Activated T-helper 17 cell treated with anti-CD3 and anti-CD28 coated beads, Interleukin-2, amount 50 U/mL, for 72 hours (primary cell): ENCODE measurements at regions not wholly inside any gene's neighbourhood (a gene's known extent, or its start where the extent isn't known, plus 50 kb on each side); places are given as distances from the start of the nearest gene placed in this dataset.

ENCODE experiments used
- ATAC-seq: fragments of 150-1000 bp; cut with Tn5 transposase; replicated peaks from 2 replicates; pipeline ENCODE4 v1.10.0; 2021; ENCODE audit warnings: mild to moderate bottlenecking, moderate library complexity
- H3K27ac Mint-ChIP-seq: one replicate; pipeline ENCODE4 v1.8.0; 2022; ENCODE audit warnings: mixed read lengths
- H3K27me3 Mint-ChIP-seq: one replicate; pipeline ENCODE4 v1.8.0; 2022; ENCODE audit warnings: mixed read lengths
- H3K36me3 Mint-ChIP-seq: one replicate; pipeline ENCODE4 v1.8.0; 2022; ENCODE audit warnings: low read depth, mild to moderate bottlenecking, mixed read lengths
- H3K4me1 Mint-ChIP-seq: one replicate; pipeline ENCODE4 v1.8.0; 2022; ENCODE audit warnings: mixed read lengths
- H3K4me3 Mint-ChIP-seq: one replicate; pipeline ENCODE4 v1.8.0; 2022; ENCODE audit warnings: mild to moderate bottlenecking, mixed read lengths
- H3K9me3 Mint-ChIP-seq: one replicate; pipeline ENCODE4 v1.8.0; 2022; ENCODE audit warnings: mixed read lengths

GRCh38 chr7:67690700-67691099, 694.1 kb downstream of the TYW1 start:
- Mint-ChIP-seq H3K4me3 (no peak overlapping the region), H3K4me1 (no peaks in the 10 kb centered on the region), H3K36me3 (no peaks in the 10 kb centered on the region), H3K27ac (no peak overlapping the region), H3K9me3 (peaks cover 8% of the 10 kb centered on the region), H3K27me3 (no peaks in the 10 kb centered on the region)
- no peak for ATAC-seq

GRCh38 chr7:67692425-67692824, 695.8 kb downstream of the TYW1 start:
- no peaks in the 10 kb centered on the region for H3K27me3 Mint-ChIP-seq
- peaks cover 17% of the 10 kb centered on the region for H3K9me3 Mint-ChIP-seq
- H3K27ac Mint-ChIP-seq = no peak overlapping the region
- H3K36me3 Mint-ChIP-seq = no peaks in the 10 kb centered on the region
- no peak overlapping the region for H3K4me3 Mint-ChIP-seq
- no peak for ATAC-seq
- no peaks in the 10 kb centered on the region for H3K4me1 Mint-ChIP-seq

GRCh38 chr7:67696124-67696523, 699.5 kb downstream of the TYW1 start:
- Mint-ChIP-seq H3K9me3 (peaks cover 21% of the 10 kb centered on the region), H3K27ac (no peak overlapping the region), H3K4me3 (no peak overlapping the region), H3K27me3 (no peaks in the 10 kb centered on the region), H3K36me3 (no peaks in the 10 kb centered on the region), H3K4me1 (no peaks in the 10 kb centered on the region)
- no peak for ATAC-seq

- H3K4me3 Mint-ChIP-seq = no peak overlapping the region
- no peak overlapping the region for H3K27ac Mint-ChIP-seq
- peaks cover 25% of the 10 kb centered on the region for H3K9me3 Mint-ChIP-seq
- no peaks in the 10 kb centered on the region for H3K27me3 Mint-ChIP-seq
- H3K36me3 Mint-ChIP-seq = no peaks in the 10 kb centered on the region
- no peak for ATAC-seq
- no peaks in the 10 kb centered on the region for H3K4me1 Mint-ChIP-seq
These were observed 700.2 kb downstream of the TYW1 start for GRCh38 chr7:67696878-67697277.

GRCh38 chr7:67698354-67698753, 701.7 kb downstream of the TYW1 start:
- Mint-ChIP-seq H3K4me1 (no peaks in the 10 kb centered on the region), H3K9me3 (peaks cover 29% of the 10 kb centered on the region), H3K27me3 (no peaks in the 10 kb centered on the region), H3K36me3 (no peaks in the 10 kb centered on the region), H3K27ac (no peak overlapping the region), H3K4me3 (no peak overlapping the region)
- ATAC-seq = no peak

GRCh38 chr7:67705850-67706249, 709.2 kb downstream of the TYW1 start:
- Mint-ChIP-seq H3K9me3 (peaks cover 20% of the 10 kb centered on the region), H3K4me3 (no peak overlapping the region), H3K27ac (no peak overlapping the region), H3K4me1 (no peaks in the 10 kb centered on the region), H3K36me3 (no peaks in the 10 kb centered on the region), H3K27me3 (no peaks in the 10 kb centered on the region)
- ATAC-seq = no peak

- peaks cover 14% of the 10 kb centered on the region for H3K9me3 Mint-ChIP-seq
- H3K27me3 Mint-ChIP-seq = no peaks in the 10 kb centered on the region
- no peak for ATAC-seq
These were observed 715.1 kb downstream of the TYW1 start for GRCh38 chr7:67711706-67712105.

GRCh38 chr7:67713451-67714056, 716.9 kb downstream of the TYW1 start:
- no peaks in the 10 kb centered on the region for H3K4me1 Mint-ChIP-seq
- no peak overlapping the region for H3K27ac Mint-ChIP-seq
- peaks cover 16% of the 10 kb centered on the region for H3K9me3 Mint-ChIP-seq
- no peak overlapping the region for H3K4me3 Mint-ChIP-seq
- H3K27me3 Mint-ChIP-seq = no peaks in the 10 kb centered on the region
- no peak for ATAC-seq
- no peaks in the 10 kb centered on the region for H3K36me3 Mint-ChIP-seq

More at GRCh38 chr7:67711706-67712105, 715.1 kb downstream of the TYW1 start:
- no peak overlapping the region for H3K4me3 Mint-ChIP-seq
- no peaks in the 10 kb centered on the region for H3K36me3 Mint-ChIP-seq
- no peak overlapping the region for H3K27ac Mint-ChIP-seq
- no peaks in the 10 kb centered on the region for H3K4me1 Mint-ChIP-seq

GRCh38 chr7:67716729-67717128, 720.1 kb downstream of the TYW1 start:
- no peaks in the 10 kb centered on the region for H3K27me3 Mint-ChIP-seq
- no peaks in the 10 kb centered on the region for H3K36me3 Mint-ChIP-seq
- no peak for ATAC-seq
- H3K4me3 Mint-ChIP-seq = no peak overlapping the region
- peaks cover 9% of the 10 kb centered on the region for H3K9me3 Mint-ChIP-seq
- no peaks in the 10 kb centered on the region for H3K4me1 Mint-ChIP-seq
- no peak overlapping the region for H3K27ac Mint-ChIP-seq

- no peak for ATAC-seq
- Mint-ChIP-seq H3K27me3 (no peaks in the 10 kb centered on the region), H3K9me3 (peaks cover 8% of the 10 kb centered on the region), H3K4me3 (no peak overlapping the region), H3K36me3 (no peaks in the 10 kb centered on the region), H3K27ac (no peak overlapping the region), H3K4me1 (no peaks in the 10 kb centered on the region)
These were observed 727.0 kb downstream of the TYW1 start for GRCh38 chr7:67723591-67723990.

GRCh38 chr7:67724435-67724834, 727.8 kb downstream of the TYW1 start:
- Mint-ChIP-seq H3K4me3 (no peak overlapping the region), H3K9me3 (peaks cover 11% of the 10 kb centered on the region)

GRCh38 chr7:67724955-67725354, 728.3 kb downstream of the TYW1 start:
- Mint-ChIP-seq H3K36me3 (no peaks in the 10 kb centered on the region), H3K4me1 (no peaks in the 10 kb centered on the region), H3K27ac (no peak overlapping the region), H3K27me3 (no peaks in the 10 kb centered on the region), H3K9me3 (peaks cover 9% of the 10 kb centered on the region), H3K4me3 (no peak overlapping the region)
- ATAC-seq = no peak

More at GRCh38 chr7:67724435-67724834, 727.8 kb downstream of the TYW1 start:
- Mint-ChIP-seq H3K36me3 (no peaks in the 10 kb centered on the region), H3K4me1 (no peaks in the 10 kb centered on the region), H3K27me3 (no peaks in the 10 kb centered on the region), H3K27ac (no peak overlapping the region)
- no peak for ATAC-seq

- Mint-ChIP-seq H3K36me3 (no peaks in the 10 kb centered on the region), H3K27ac (no peak overlapping the region), H3K4me1 (no peaks in the 10 kb centered on the region), H3K4me3 (no peak overlapping the region), H3K9me3 (peaks cover 7% of the 10 kb centered on the region), H3K27me3 (no peaks in the 10 kb centered on the region)
- ATAC-seq = no peak
These were observed 728.8 kb downstream of the TYW1 start for GRCh38 chr7:67725423-67725822.

GRCh38 chr7:67729771-67730170, 733.1 kb downstream of the TYW1 start:
- Mint-ChIP-seq H3K36me3 (no peaks in the 10 kb centered on the region), H3K4me3 (no peak overlapping the region), H3K9me3 (peaks cover 24% of the 10 kb centered on the region), H3K27ac (no peak overlapping the region), H3K27me3 (no peaks in the 10 kb centered on the region), H3K4me1 (no peaks in the 10 kb centered on the region)
- no peak for ATAC-seq

GRCh38 chr7:67731704-67732103, 735.1 kb downstream of the TYW1 start:
- H3K27me3 Mint-ChIP-seq = no peaks in the 10 kb centered on the region
- no peak overlapping the region for H3K27ac Mint-ChIP-seq
- ATAC-seq = no peak
- no peak overlapping the region for H3K4me3 Mint-ChIP-seq
- no peaks in the 10 kb centered on the region for H3K36me3 Mint-ChIP-seq
- no peaks in the 10 kb centered on the region for H3K4me1 Mint-ChIP-seq
- peaks cover 25% of the 10 kb centered on the region for H3K9me3 Mint-ChIP-seq

GRCh38 chr7:67732898-67733297, 736.3 kb downstream of the TYW1 start:
- no peak overlapping the region for H3K4me3 Mint-ChIP-seq
- no peak overlapping the region for H3K27ac Mint-ChIP-seq
- no peaks in the 10 kb centered on the region for H3K27me3 Mint-ChIP-seq
- no peaks in the 10 kb centered on the region for H3K4me1 Mint-ChIP-seq
- no peaks in the 10 kb centered on the region for H3K36me3 Mint-ChIP-seq
- ATAC-seq = no peak
- H3K9me3 Mint-ChIP-seq = peaks cover 26% of the 10 kb centered on the region
